ENCODE measurements at regions not wholly inside any gene's neighbourhood (a gene's known extent, or its start where the extent isn't known, plus 50 kb on each side); places are given as distances from the start of the nearest gene placed in this dataset.

DNA sequence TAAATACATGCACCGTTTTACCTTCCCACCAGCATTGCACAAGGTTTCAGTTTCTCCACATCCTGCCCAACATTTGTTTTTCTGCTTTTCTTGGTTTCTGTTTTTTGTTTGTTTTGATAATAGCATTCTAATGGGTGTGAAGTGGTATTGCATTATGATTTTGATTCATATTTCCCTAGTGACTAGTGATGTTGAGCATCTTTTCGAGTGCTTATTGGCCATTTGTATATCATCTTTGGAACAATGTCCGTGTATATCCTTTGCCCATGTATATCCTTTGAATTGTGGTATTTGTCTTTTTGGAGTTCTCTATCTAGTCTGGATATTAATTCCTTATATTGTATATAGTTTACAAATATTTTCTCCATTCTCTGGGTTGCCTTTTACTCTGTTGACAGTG, 2914.8 kb upstream of the OR11H1 start:
- TF ChIP-seq ZC3H10 (CRISPR knock-in tag; IDR thresholded peaks at IDR 0.05) (no peak), ISL1 (CRISPR knock-in tag; IDR thresholded peaks at IDR 0.05) (no peak), TCF4 (CRISPR knock-in tag; IDR thresholded peaks at IDR 0.05; ENCODE audit: borderline replicate concordance) (no peak), ZNF70 (CRISPR knock-in tag; IDR thresholded peaks at IDR 0.05) (no peak)

All from SK-N-SH treated with all-trans-retinoic acid at 6 μM for 48 hours (cell line).